H1 (cell line): ENCODE measurements at regions not wholly inside any gene's neighbourhood (a gene's known extent, or its start where the extent isn't known, plus 50 kb on each side); places are given as distances from the start of the nearest gene placed in this dataset.

Experiments used
- CTCF ChIA-PET: fragments of 300-600 bp; sonication (Branson Sonifier 250); formaldehyde crosslinking; loops from one replicate; lab custom pipeline; 2021; ENCODE audit not compliant: partially characterized antibody; lab: Charles Lee
- POLR2A ChIA-PET: fragments of 300-600 bp; sonication (Branson Sonifier 250); formaldehyde crosslinking; loops from one replicate; lab custom pipeline; 2021; ENCODE audit warnings: inconsistent platforms; ENCODE audit not compliant: partially characterized antibody; lab: Charles Lee
- DNase-seq, 2 experiments: peaks; one replicate each; pipeline versions ENCODE4 v3.0.0 to v3.0.0-alpha.2; 2010 to 2022; ENCODE audit warnings: low spot score in 2 of 2, low read depth in 1 of 2, mixed read lengths in 1 of 2
- FAIRE-seq: peaks from 2 replicates; lab custom pipeline; 2011; peaks lifted over from hg19 to GRCh38; lab: Jason Lieb, UNC
- H2AFZ ChIP-seq: 2 replicates; pipeline ENCODE4 v1.8.1; 2012; ENCODE audit warnings: low read length, inconsistent platforms
- H2AK5ac ChIP-seq: 2 replicates; pipeline ENCODE4 v1.6.1; 2013; ENCODE audit warnings: low read depth, low read length
- H2BK120ac ChIP-seq: replicated peaks from 2 replicates; pipeline ENCODE3; 2013; ENCODE audit warnings: low read depth, low read length, inconsistent platforms
- H2BK12ac ChIP-seq: 2 replicates; pipeline ENCODE4 v1.6.1; 2013; ENCODE audit warnings: low read depth, low read length
- H2BK15ac ChIP-seq: 2 replicates; pipeline ENCODE4 v1.6.1; 2013; ENCODE audit warnings: low read length
- H2BK20ac ChIP-seq: 2 replicates; pipeline ENCODE4 v1.6.1; 2013; ENCODE audit warnings: low read length
- H2BK5ac ChIP-seq: 2 replicates; pipeline ENCODE4 v1.6.1; 2013; ENCODE audit warnings: low read depth, low read length
- H3K14ac ChIP-seq: 2 replicates; pipeline ENCODE4 v1.6.1; 2013; ENCODE audit warnings: inconsistent platforms; ENCODE audit not compliant: insufficient read length
- H3K18ac ChIP-seq: 2 replicates; pipeline ENCODE4 v1.6.1; 2013; ENCODE audit warnings: low read length; ENCODE audit errors: extremely low read depth
- H3K23ac ChIP-seq: 2 replicates; pipeline ENCODE4 v1.6.1; 2013; ENCODE audit warnings: inconsistent platforms; ENCODE audit not compliant: insufficient read length
- H3K23me2 ChIP-seq: 2 replicates; pipeline ENCODE4 v1.6.1; 2013; ENCODE audit warnings: low read depth, low read length
- H3K27ac ChIP-seq: 2 replicates; pipeline ENCODE4 v1.6.1; 2011; ENCODE audit warnings: low read depth, low read length, inconsistent platforms
- H3K27me3 ChIP-seq, 4 experiments: replicated peaks in 1 of 4; 1 replicate in 1 of 4; 2 replicates in 3 of 4; pipeline versions ENCODE4 v1.6.1 to v1.8.1; 2011 to 2013; ENCODE audit warnings: low read length in 3 of 4, mild to moderate bottlenecking in 3 of 4, inconsistent platforms in 2 of 4, mixed read lengths in 2 of 4, moderate library complexity in 1 of 4; ENCODE audit not compliant: control insufficient read depth in 3 of 4, insufficient read depth in 3 of 4; ENCODE audit errors: extremely low read depth in 1 of 4
- H3K36me3 ChIP-seq, 4 experiments: 2 replicates each; pipeline versions ENCODE4 v1.6.1 to v1.8.1; 2011 to 2013; ENCODE audit warnings: mild to moderate bottlenecking in 4 of 4, low read length in 3 of 4, moderate library complexity in 2 of 4, control low read depth in 1 of 4, inconsistent platforms in 1 of 4; ENCODE audit not compliant: insufficient read depth in 4 of 4, control insufficient read depth in 2 of 4
- H3K4ac ChIP-seq: replicated peaks from 2 replicates; pipeline ENCODE3; 2013; ENCODE audit warnings: low read length, low read depth, mixed read lengths, inconsistent platforms; ENCODE audit not compliant: insufficient read length
- H3K4me1 ChIP-seq, 4 experiments: replicated peaks in 1 of 4; 1 replicate in 1 of 4; 2 replicates in 3 of 4; pipeline versions ENCODE4 v1.6.1 to v1.8.1; 2011 to 2013; ENCODE audit warnings: low read length in 3 of 4, inconsistent platforms in 2 of 4, mixed read lengths in 1 of 4; ENCODE audit not compliant: insufficient read depth in 4 of 4, control insufficient read depth in 3 of 4
- H3K4me2 ChIP-seq, 2 experiments: 2 replicates each; pipeline versions ENCODE4 v1.6.1 to v1.8.1; 2011 to 2013; ENCODE audit warnings: low read depth in 2 of 2, low read length in 2 of 2, control low read depth in 1 of 2, inconsistent platforms in 1 of 2, mild to moderate bottlenecking in 1 of 2; ENCODE audit not compliant: insufficient read depth in 1 of 2
- H3K4me3 ChIP-seq, 4 experiments: fragments of 200-600, 300-600 bp in 1 of 4; sonication (generic), shearing (Covaris generic), sonication (Bioruptor Twin) in 1 of 4; 2 replicates each; pipeline versions ENCODE4 v1.5.1 to v1.8.1; 2011 to 2016; ENCODE audit warnings: low read length in 4 of 4, low read depth in 3 of 4, control low read depth in 2 of 4, inconsistent platforms in 2 of 4, mild to moderate bottlenecking in 2 of 4, mixed read lengths in 1 of 4, moderate library complexity in 1 of 4; ENCODE audit not compliant: insufficient read depth in 2 of 4; ENCODE audit errors: extremely low read depth in 1 of 4
- H3K56ac ChIP-seq: replicated peaks from 2 replicates; pipeline ENCODE3; 2013; ENCODE audit warnings: low read depth, mild to moderate bottlenecking, mixed read lengths, low read length, inconsistent platforms; ENCODE audit not compliant: insufficient read length
- H3K79me1 ChIP-seq: 2 replicates; pipeline ENCODE4 v1.6.1; 2013; ENCODE audit warnings: low read depth, low read length, control low read depth
- H3K79me2 ChIP-seq, 2 experiments: 2 replicates each; pipeline versions ENCODE4 v1.6.1 to v1.8.1; 2012 to 2013; ENCODE audit warnings: low read length in 2 of 2, mild to moderate bottlenecking in 2 of 2, inconsistent platforms in 1 of 2; ENCODE audit not compliant: insufficient read depth in 2 of 2, control insufficient read depth in 1 of 2
- H3K9ac ChIP-seq, 4 experiments: replicated peaks in 1 of 4; 1 replicate in 1 of 4; 2 replicates in 3 of 4; pipeline versions ENCODE4 v1.6.1 to v1.8.1; 2011 to 2013; ENCODE audit warnings: low read depth in 3 of 4, low read length in 3 of 4, control low read depth in 2 of 4, mild to moderate bottlenecking in 2 of 4, moderate library complexity in 2 of 4, inconsistent platforms in 1 of 4; ENCODE audit errors: extremely low read depth in 1 of 4
- H3K9me3 ChIP-seq, 2 experiments: 2 replicates each; pipeline versions ENCODE4 v1.6.1 to v1.8.1; 2012 to 2013; ENCODE audit warnings: mild to moderate bottlenecking in 2 of 2, moderate library complexity in 2 of 2, control low read depth in 1 of 2, inconsistent platforms in 1 of 2, low read depth in 1 of 2, low read length in 1 of 2, mixed read lengths in 1 of 2; ENCODE audit not compliant: insufficient read depth in 2 of 2
- H4K20me1 ChIP-seq, 2 experiments: replicated peaks in 1 of 2; 2 replicates each; pipeline versions ENCODE3 to v1.8.1; 2011 to 2013; ENCODE audit warnings: inconsistent platforms in 2 of 2, low read length in 2 of 2, mild to moderate bottlenecking in 1 of 2; ENCODE audit not compliant: insufficient read depth in 2 of 2, control insufficient read depth in 1 of 2
- H4K5ac ChIP-seq: 2 replicates; pipeline ENCODE4 v1.6.1; 2013; ENCODE audit warnings: low read length, low read depth, mixed read lengths, inconsistent platforms; ENCODE audit not compliant: insufficient read length
- H4K8ac ChIP-seq: 2 replicates; pipeline ENCODE4 v1.8.0; 2013; ENCODE audit warnings: mild to moderate bottlenecking, moderate library complexity, low read length, inconsistent platforms; ENCODE audit not compliant: insufficient read depth; ENCODE audit errors: extremely low read depth
- H4K91ac ChIP-seq: replicated peaks from 2 replicates; pipeline ENCODE3; 2013; ENCODE audit warnings: low read length, mixed read lengths, inconsistent platforms; ENCODE audit not compliant: insufficient read length
- ASH2L ChIP-seq: fragments of 200-600, 300-600 bp; sonication (generic); IDR thresholded peaks from one replicate; pipeline ENCODE4 v1.7.1; 2017; ENCODE audit warnings: low read length
- CBX8 ChIP-seq: fragments of 300-800, 300-1000 bp; sonication (generic); IDR thresholded peaks from 2 replicates; pipeline ENCODE4 v1.7.1; 2016; ENCODE audit warnings: low read depth, low read length, borderline replicate concordance
- MAFK ChIP-seq: IDR thresholded peaks from 2 replicates; pipeline ENCODE4 v1.6.1; 2012; ENCODE audit warnings: low read depth, mild to moderate bottlenecking, improper control_type of control experiment, low read length
- NRF1 ChIP-seq: IDR thresholded peaks from 2 replicates; pipeline ENCODE4 v1.6.1; 2011; ENCODE audit warnings: mild to moderate bottlenecking, low read depth, low read length, improper control_type of control experiment
- PHF8 ChIP-seq: fragments of 200-600 bp; sonication (generic); conservative IDR thresholded peaks from 2 replicates; pipeline ENCODE4 v1.7.1; 2012; ENCODE audit warnings: low read depth, mild to moderate bottlenecking, inconsistent platforms, low read length, moderate library complexity
- RBBP5 ChIP-seq: IDR thresholded peaks from 2 replicates; pipeline ENCODE4 v1.7.1; 2012; ENCODE audit warnings: low read depth, mild to moderate bottlenecking, inconsistent platforms, low read length, moderate library complexity, borderline replicate concordance
- RNF2 ChIP-seq: fragments of 200-900, 300-1000 bp; sonication (generic); IDR thresholded peaks from 2 replicates; pipeline ENCODE4 v1.7.1; 2016; ENCODE audit warnings: borderline replicate concordance, low read depth, mild to moderate bottlenecking, antibody characterized with exemption, low read length; ENCODE audit not compliant: poor library complexity, severe bottlenecking; ENCODE audit errors: missing control alignments
- SIRT6 ChIP-seq: IDR thresholded peaks from one replicate; pipeline ENCODE4 v1.7.1; 2012; ENCODE audit warnings: low read length, inconsistent platforms
- TBP ChIP-seq: IDR thresholded peaks from 2 replicates; pipeline ENCODE4 v1.6.1; 2011; ENCODE audit warnings: low read depth, low read length, improper control_type of control experiment
- YY1 ChIP-seq: IDR thresholded peaks from 2 replicates; pipeline ENCODE4 v1.6.1; 2011; ENCODE audit warnings: low read depth, mild to moderate bottlenecking, low read length
- WGBS, 2 experiments: shearing (Covaris generic) in 1 of 2; methylation state at CpG; one replicate each; pipeline versions ENCODE4 v1.1.6 to v1.1.7; 2013 to 2015; ENCODE audit warnings: low lambda C conversion rate in 2 of 2, mixed read lengths in 2 of 2, inconsistent platforms in 1 of 2, low coverage in 1 of 2, missing lambda C conversion rate in 1 of 2; ENCODE audit not compliant: insufficient replicate concordance in 2 of 2, insufficient coverage in 1 of 2, insufficient read length in 1 of 2; ENCODE audit errors: extremely low coverage in 1 of 2, missing lambda C conversion rate in 1 of 2; 5-methylcytosine and 5-hydroxymethylcytosine counted together
- TF ChIP-seq, protein P1 (sequence below): IDR thresholded peaks from 2 replicates; pipeline ENCODE4 v1.6.1; 2012; ENCODE audit warnings: inconsistent platforms

GRCh38 chr6:27777614-27778355 is 134.4 kb downstream of the OR2B2 start:
- ChIA-PET POLR2A (interaction anchor here (0.6 to 1.6 kb wide), 4 partner anchors 9 to 114 kb away, joined by 3 to 4 read pairs (median 3); no protein-coding TSS in a partner anchor), CTCF (interaction anchor here (1.0 to 1.3 kb wide), 3 partner anchors 9 to 16 kb away, joined by 3 read pairs; no protein-coding TSS in a partner anchor)
- Histone ChIP-seq H2BK120ac (no peak overlapping the region), H3K4me3 (peak overlapping the region; percentile 46 to 64 (median 58)), H4K20me1 (no peaks in the 10 kb centered on the region), H3K79me1 (no peaks in the 10 kb centered on the region), H3K23ac (no peak overlapping the region), H2BK20ac (no peak overlapping the region), H2AK5ac (no peak overlapping the region), H2BK15ac (no peak overlapping the region), H3K9me3 (peaks cover 0 to 3% of the 10 kb centered on the region in 2 experiments; a peak in 1 of 4 replicates), H4K8ac (no peak overlapping the region), H4K5ac (no peak overlapping the region), H3K27ac (no peak overlapping the region), H3K14ac (no peak overlapping the region), H3K4me1 (peaks cover 0 to 3% (median 2%) of the 10 kb centered on the region in 4 experiments; a peak in 4 of 7 replicates), H3K56ac (no peak overlapping the region), H4K91ac (no peak overlapping the region), H3K23me2 (no peaks in the 10 kb centered on the region), H3K36me3 (no peaks in the 10 kb centered on the region), H2AFZ (peak overlapping the region; percentile 58), H3K9ac (peak overlapping the region in 3 of 4 experiments; percentile 26 to 49 (median 31); a peak in 3 of 7 replicates), H2BK12ac (no peak overlapping the region), H3K4ac (no peak overlapping the region), H3K18ac (no peak overlapping the region), H2BK5ac (no peak overlapping the region), H3K27me3 (peaks cover 5 to 20% (median 18%) of the 10 kb centered on the region in 4 experiments), H3K4me2 (peak overlapping the region; percentile 58 to 59), H3K79me2 (no peaks in the 10 kb centered on the region)
- peak; percentile 94 for FAIRE-seq
- WGBS, 2 experiments, result 30% methylated on average over 11 of the region's 11 CpGs; no CpG with 5 or more reads in 1 of the 2 experiments
- peak in 1 of 2 experiments; percentile 87 for DNase-seq
- TF ChIP-seq, protein P1, sequence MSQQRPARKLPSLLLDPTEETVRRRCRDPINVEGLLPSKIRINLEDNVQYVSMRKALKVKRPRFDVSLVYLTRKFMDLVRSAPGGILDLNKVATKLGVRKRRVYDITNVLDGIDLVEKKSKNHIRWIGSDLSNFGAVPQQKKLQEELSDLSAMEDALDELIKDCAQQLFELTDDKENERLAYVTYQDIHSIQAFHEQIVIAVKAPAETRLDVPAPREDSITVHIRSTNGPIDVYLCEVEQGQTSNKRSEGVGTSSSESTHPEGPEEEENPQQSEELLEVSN, result no peak
- TF ChIP-seq RNF2 (no peak), NRF1 (peak; percentile 13; the same call in 1 of the 2 replicates), PHF8 (no peak), CBX8 (no peak), YY1 (peak; percentile 94), RBBP5 (0 out of 2 replicates have a peak, but pooled peaks have one; percentile 61), SIRT6 (no peak), ASH2L (peak; percentile 42), TBP (peak; percentile 99), MAFK (peak; percentile 61; the same call in 1 of the 2 replicates)
